SK-N-SH treated with all-trans-retinoic acid at 6 μM for 48 hours (cell line): ENCODE measurements at regions not wholly inside any gene's neighbourhood (a gene's known extent, or its start where the extent isn't known, plus 50 kb on each side); places are given as distances from the start of the nearest gene placed in this dataset.

ENCODE experiments used
- ATAC-seq: fragments of 200-7000 bp; cut with Tn5 transposase; 3 replicates; pipeline ENCODE4 v1.9.1; 2020; ENCODE audit warnings: mild to moderate bottlenecking, moderate library complexity
- ARNTL ChIP-seq: fragments of 450-650 bp; formaldehyde crosslinking; IDR thresholded peaks from 2 replicates; pipeline ENCODE4 v1.5.0; 2020; ENCODE audit warnings: low read depth, mild to moderate bottlenecking, moderate library complexity, borderline replicate concordance
- BACH2 ChIP-seq: fragments of 250-450 bp; sonication (Bioruptor Pico); IDR thresholded peaks from 2 replicates; pipeline ENCODE4 v1.9.0; 2021; ENCODE audit warnings: mild to moderate bottlenecking, borderline replicate concordance
- CSDC2 ChIP-seq: fragments of 250-450 bp; sonication (Bioruptor Pico); IDR thresholded peaks from 2 replicates; pipeline ENCODE4 v1.5.0; 2020; ENCODE audit warnings: mild to moderate bottlenecking, moderate library complexity
- ESRRG ChIP-seq: fragments of 250-450 bp; sonication (Bioruptor Pico); IDR thresholded peaks from 2 replicates; pipeline ENCODE4 v1.6.1; 2021; ENCODE audit warnings: mild to moderate bottlenecking
- GLIS3 ChIP-seq: fragments of 250-450 bp; sonication (Bioruptor Pico); IDR thresholded peaks from 2 replicates; pipeline ENCODE4 v1.5.0; 2020; ENCODE audit warnings: mild to moderate bottlenecking, moderate library complexity
- ISL1 ChIP-seq: fragments of 250-450 bp; sonication (Bioruptor Pico); IDR thresholded peaks from 2 replicates; pipeline ENCODE4 v2.1.2; 2022; ENCODE audit warnings: mild to moderate bottlenecking, moderate library complexity
- OSR1 ChIP-seq: fragments of 250-450 bp; sonication (Bioruptor Pico); IDR thresholded peaks from 2 replicates; pipeline ENCODE4 v1.8.0; 2022; ENCODE audit warnings: moderate library complexity, mild to moderate bottlenecking, inconsistent platforms
- PPARA ChIP-seq: fragments of 250-450 bp; sonication (Bioruptor Pico); IDR thresholded peaks from 2 replicates; pipeline ENCODE4 v1.5.0; 2020; ENCODE audit warnings: mild to moderate bottlenecking, borderline replicate concordance
- RARB ChIP-seq: fragments of 250-450 bp; sonication (Bioruptor Pico); IDR thresholded peaks from 2 replicates; pipeline ENCODE4 v1.8.0; 2021; ENCODE audit warnings: mild to moderate bottlenecking, moderate library complexity
- SNAI2 ChIP-seq: fragments of 250-450 bp; sonication (Bioruptor Pico); IDR thresholded peaks from 2 replicates; pipeline ENCODE4 v1.5.0; 2020; ENCODE audit warnings: mild to moderate bottlenecking, moderate library complexity
- TCF4 ChIP-seq: fragments of 250-450 bp; sonication (Bioruptor Pico); IDR thresholded peaks from 2 replicates; pipeline ENCODE4 v1.8.0; 2021; ENCODE audit warnings: mild to moderate bottlenecking, moderate library complexity, borderline replicate concordance
- TOX ChIP-seq: fragments of 250-450 bp; sonication (Bioruptor Pico); IDR thresholded peaks from 2 replicates; pipeline ENCODE4 v1.8.0; 2021; ENCODE audit warnings: mild to moderate bottlenecking, moderate library complexity, borderline replicate concordance
- ZC3H10 ChIP-seq: fragments of 250-450 bp; sonication (Bioruptor Pico); IDR thresholded peaks from 2 replicates; pipeline ENCODE4 v1.5.1; 2021; ENCODE audit warnings: mild to moderate bottlenecking, moderate library complexity
- ZFP30 ChIP-seq: fragments of 450-650 bp; formaldehyde crosslinking; IDR thresholded peaks from 2 replicates; pipeline ENCODE4 v1.5.0; 2022; ENCODE audit warnings: mild to moderate bottlenecking, moderate library complexity
- ZNF565 ChIP-seq: fragments of 450-650 bp; formaldehyde crosslinking; conservative IDR thresholded peaks from 2 replicates; pipeline ENCODE4 v1.5.0; 2020; ENCODE audit warnings: low read depth, mild to moderate bottlenecking, moderate library complexity
- ZNF70 ChIP-seq: fragments of 450-650 bp; formaldehyde crosslinking; IDR thresholded peaks from 2 replicates; pipeline ENCODE4 v1.5.0; 2020; ENCODE audit warnings: mild to moderate bottlenecking, moderate library complexity
- ZNF8 ChIP-seq: fragments of 450-650 bp; formaldehyde crosslinking; IDR thresholded peaks from 2 replicates; pipeline ENCODE4 v1.5.0; 2020; ENCODE audit warnings: mild to moderate bottlenecking, moderate library complexity
- TF ChIP-seq, protein P1 (sequence below): fragments of 250-450 bp; sonication (Bioruptor Pico); IDR thresholded peaks from 2 replicates; pipeline ENCODE4 v1.8.0; 2020; ENCODE audit warnings: mild to moderate bottlenecking, moderate library complexity, borderline replicate concordance
- TF ChIP-seq, protein P2 (sequence below): fragments of 250-450 bp; sonication (Bioruptor Pico); IDR thresholded peaks from 2 replicates; pipeline ENCODE4 v1.5.1; 2021; ENCODE audit warnings: mild to moderate bottlenecking, moderate library complexity
- TF ChIP-seq, protein P3 (sequence below): fragments of 250-450 bp; sonication (Bioruptor Pico); IDR thresholded peaks from 2 replicates; pipeline ENCODE4 v1.5.0; 2020; ENCODE audit warnings: mild to moderate bottlenecking, moderate library complexity
- TF ChIP-seq, protein P4 (sequence below): fragments of 250-450 bp; sonication (Bioruptor Pico); IDR thresholded peaks from 2 replicates; pipeline ENCODE4 v1.5.1; 2020; ENCODE audit warnings: low read depth, mild to moderate bottlenecking, moderate library complexity
- TF ChIP-seq, protein P5 (sequence below): fragments of 250-450 bp; sonication (Bioruptor Pico); IDR thresholded peaks from 2 replicates; pipeline ENCODE4 v1.8.0; 2021; ENCODE audit warnings: low read depth, mild to moderate bottlenecking, moderate library complexity, borderline replicate concordance

DNA sequence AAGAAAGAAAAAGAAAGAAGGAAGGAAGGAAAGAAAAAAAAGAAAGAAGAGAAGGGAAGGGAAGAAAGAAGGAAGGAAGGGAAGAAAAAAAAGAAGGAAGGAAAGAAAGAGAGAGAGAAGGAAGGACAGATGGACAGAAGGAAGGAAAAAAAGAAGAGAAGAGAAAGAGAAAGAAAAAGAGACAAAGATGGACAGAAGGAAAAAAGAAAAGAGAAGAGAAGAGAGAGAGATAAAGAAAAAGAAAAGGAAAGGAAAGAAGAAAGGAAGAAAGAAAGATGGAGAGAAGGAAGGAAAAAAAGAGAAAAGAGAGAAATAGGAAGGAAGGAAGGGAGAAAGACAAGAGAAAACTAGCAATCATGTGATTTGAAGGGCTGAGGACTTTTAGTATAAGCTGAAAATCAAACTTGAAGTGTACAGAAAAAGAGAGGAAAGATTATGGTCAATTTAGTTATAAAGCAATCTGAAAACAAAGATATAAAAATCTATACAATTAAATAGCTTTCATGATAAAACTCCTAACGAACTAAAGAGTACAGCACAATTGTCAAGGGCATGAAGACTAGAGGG, 115.3 kb downstream of the LTN1 start:
- TF ChIP-seq ZNF565 (CRISPR knock-in tag) (no peak), ZC3H10 (no peak), ZNF8 (CRISPR knock-in tag) (no peak), CSDC2 (CRISPR knock-in tag) (no peak), TCF4 (CRISPR knock-in tag) (no peak), ISL1 (CRISPR knock-in tag) (no peak), ZNF70 (CRISPR knock-in tag) (no peak), PPARA (CRISPR knock-in tag) (no peak), ARNTL (CRISPR knock-in tag) (no peak), TOX (CRISPR knock-in tag) (no peak), OSR1 (CRISPR knock-in tag) (no peak), BACH2 (no peak)
- TF ChIP-seq, protein P1, sequence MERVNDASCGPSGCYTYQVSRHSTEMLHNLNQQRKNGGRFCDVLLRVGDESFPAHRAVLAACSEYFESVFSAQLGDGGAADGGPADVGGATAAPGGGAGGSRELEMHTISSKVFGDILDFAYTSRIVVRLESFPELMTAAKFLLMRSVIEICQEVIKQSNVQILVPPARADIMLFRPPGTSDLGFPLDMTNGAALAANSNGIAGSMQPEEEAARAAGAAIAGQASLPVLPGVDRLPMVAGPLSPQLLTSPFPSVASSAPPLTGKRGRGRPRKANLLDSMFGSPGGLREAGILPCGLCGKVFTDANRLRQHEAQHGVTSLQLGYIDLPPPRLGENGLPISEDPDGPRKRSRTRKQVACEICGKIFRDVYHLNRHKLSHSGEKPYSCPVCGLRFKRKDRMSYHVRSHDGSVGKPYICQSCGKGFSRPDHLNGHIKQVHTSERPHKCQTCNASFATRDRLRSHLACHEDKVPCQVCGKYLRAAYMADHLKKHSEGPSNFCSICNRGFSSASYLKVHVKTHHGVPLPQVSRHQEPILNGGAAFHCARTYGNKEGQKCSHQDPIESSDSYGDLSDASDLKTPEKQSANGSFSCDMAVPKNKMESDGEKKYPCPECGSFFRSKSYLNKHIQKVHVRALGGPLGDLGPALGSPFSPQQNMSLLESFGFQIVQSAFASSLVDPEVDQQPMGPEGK = no peak
- TF ChIP-seq, protein P2, sequence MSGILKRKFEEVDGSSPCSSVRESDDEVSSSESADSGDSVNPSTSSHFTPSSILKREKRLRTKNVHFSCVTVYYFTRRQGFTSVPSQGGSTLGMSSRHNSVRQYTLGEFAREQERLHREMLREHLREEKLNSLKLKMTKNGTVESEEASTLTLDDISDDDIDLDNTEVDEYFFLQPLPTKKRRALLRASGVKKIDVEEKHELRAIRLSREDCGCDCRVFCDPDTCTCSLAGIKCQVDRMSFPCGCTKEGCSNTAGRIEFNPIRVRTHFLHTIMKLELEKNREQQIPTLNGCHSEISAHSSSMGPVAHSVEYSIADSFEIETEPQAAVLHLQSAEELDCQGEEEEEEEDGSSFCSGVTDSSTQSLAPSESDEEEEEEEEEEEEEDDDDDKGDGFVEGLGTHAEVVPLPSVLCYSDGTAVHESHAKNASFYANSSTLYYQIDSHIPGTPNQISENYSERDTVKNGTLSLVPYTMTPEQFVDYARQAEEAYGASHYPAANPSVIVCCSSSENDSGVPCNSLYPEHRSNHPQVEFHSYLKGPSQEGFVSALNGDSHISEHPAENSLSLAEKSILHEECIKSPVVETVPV (CRISPR knock-in tag) = no peak
- TF ChIP-seq, protein P3, sequence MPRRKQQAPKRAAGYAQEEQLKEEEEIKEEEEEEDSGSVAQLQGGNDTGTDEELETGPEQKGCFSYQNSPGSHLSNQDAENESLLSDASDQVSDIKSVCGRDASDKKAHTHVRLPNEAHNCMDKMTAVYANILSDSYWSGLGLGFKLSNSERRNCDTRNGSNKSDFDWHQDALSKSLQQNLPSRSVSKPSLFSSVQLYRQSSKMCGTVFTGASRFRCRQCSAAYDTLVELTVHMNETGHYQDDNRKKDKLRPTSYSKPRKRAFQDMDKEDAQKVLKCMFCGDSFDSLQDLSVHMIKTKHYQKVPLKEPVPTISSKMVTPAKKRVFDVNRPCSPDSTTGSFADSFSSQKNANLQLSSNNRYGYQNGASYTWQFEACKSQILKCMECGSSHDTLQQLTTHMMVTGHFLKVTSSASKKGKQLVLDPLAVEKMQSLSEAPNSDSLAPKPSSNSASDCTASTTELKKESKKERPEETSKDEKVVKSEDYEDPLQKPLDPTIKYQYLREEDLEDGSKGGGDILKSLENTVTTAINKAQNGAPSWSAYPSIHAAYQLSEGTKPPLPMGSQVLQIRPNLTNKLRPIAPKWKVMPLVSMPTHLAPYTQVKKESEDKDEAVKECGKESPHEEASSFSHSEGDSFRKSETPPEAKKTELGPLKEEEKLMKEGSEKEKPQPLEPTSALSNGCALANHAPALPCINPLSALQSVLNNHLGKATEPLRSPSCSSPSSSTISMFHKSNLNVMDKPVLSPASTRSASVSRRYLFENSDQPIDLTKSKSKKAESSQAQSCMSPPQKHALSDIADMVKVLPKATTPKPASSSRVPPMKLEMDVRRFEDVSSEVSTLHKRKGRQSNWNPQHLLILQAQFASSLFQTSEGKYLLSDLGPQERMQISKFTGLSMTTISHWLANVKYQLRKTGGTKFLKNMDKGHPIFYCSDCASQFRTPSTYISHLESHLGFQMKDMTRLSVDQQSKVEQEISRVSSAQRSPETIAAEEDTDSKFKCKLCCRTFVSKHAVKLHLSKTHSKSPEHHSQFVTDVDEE (CRISPR knock-in tag) = no peak
- TF ChIP-seq, protein P4, sequence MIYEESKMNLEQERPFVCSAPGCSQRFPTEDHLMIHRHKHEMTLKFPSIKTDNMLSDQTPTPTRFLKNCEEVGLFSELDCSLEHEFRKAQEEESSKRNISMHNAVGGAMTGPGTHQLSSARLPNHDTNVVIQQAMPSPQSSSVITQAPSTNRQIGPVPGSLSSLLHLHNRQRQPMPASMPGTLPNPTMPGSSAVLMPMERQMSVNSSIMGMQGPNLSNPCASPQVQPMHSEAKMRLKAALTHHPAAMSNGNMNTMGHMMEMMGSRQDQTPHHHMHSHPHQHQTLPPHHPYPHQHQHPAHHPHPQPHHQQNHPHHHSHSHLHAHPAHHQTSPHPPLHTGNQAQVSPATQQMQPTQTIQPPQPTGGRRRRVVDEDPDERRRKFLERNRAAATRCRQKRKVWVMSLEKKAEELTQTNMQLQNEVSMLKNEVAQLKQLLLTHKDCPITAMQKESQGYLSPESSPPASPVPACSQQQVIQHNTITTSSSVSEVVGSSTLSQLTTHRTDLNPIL (CRISPR knock-in tag) = no peak
- ATAC-seq = no peak

DNA sequence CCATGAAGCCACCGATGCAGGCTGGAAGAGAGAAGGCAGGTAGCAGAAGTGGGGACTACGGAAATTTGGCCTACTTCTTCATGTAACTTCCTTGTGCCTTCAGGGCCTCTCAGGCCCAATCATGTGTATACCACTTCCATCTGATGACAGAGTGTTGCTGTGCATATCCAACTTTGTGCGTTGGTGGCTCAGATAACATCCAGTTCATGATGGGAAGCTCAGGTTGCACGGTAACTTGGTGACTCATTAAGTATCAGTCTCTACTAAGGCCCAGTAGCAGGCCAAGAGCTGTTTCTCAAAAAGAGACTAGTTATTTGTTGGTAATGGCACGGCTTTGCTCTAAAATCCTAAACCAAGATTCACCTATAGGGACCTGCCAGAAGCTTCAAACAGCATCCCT, 117.6 kb downstream of the LTN1 start:
- no peak for ATAC-seq
- TF ChIP-seq ZNF8 (CRISPR knock-in tag) = no peak
- TF ChIP-seq ZFP30 (CRISPR knock-in tag) = no peak
- TF ChIP-seq TCF4 (CRISPR knock-in tag) = no peak
- TF ChIP-seq, protein P1 = no peak
- no peak for TF ChIP-seq OSR1 (CRISPR knock-in tag)
- TF ChIP-seq CSDC2 (CRISPR knock-in tag) = no peak
- no peak for TF ChIP-seq PPARA (CRISPR knock-in tag)
- TF ChIP-seq ZNF565 (CRISPR knock-in tag) = no peak
- TF ChIP-seq ISL1 (CRISPR knock-in tag) = no peak
- no peak for TF ChIP-seq RARB (CRISPR knock-in tag)
- no peak for TF ChIP-seq SNAI2 (CRISPR knock-in tag)
- TF ChIP-seq, protein P5, sequence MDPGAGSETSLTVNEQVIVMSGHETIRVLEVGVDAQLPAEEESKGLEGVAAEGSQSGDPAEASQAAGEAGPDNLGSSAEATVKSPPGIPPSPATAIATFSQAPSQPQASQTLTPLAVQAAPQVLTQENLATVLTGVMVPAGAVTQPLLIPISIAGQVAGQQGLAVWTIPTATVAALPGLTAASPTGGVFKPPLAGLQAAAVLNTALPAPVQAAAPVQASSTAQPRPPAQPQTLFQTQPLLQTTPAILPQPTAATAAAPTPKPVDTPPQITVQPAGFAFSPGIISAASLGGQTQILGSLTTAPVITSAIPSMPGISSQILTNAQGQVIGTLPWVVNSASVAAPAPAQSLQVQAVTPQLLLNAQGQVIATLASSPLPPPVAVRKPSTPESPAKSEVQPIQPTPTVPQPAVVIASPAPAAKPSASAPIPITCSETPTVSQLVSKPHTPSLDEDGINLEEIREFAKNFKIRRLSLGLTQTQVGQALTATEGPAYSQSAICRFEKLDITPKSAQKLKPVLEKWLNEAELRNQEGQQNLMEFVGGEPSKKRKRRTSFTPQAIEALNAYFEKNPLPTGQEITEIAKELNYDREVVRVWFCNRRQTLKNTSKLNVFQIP = no peak
- TF ChIP-seq ZNF70 (CRISPR knock-in tag) = no peak
- no peak for TF ChIP-seq ESRRG (CRISPR knock-in tag)
- TF ChIP-seq GLIS3 (CRISPR knock-in tag) = no peak
- TF ChIP-seq, all 23 proteins: peak for 0
